GM21423 (cell line): ENCODE measurements at regions not wholly inside any gene's neighbourhood (a gene's known extent, or its start where the extent isn't known, plus 50 kb on each side); places are given as distances from the start of the nearest gene placed in this dataset.

Experiments
- ATAC-seq: cut with Tn5 transposase; IDR thresholded peaks from one replicate; pipeline ENCODE4 v1.9.1; 2021; ENCODE audit warnings: mild to moderate bottlenecking, moderate library complexity; ENCODE audit not compliant: unreplicated experiment

DNA sequence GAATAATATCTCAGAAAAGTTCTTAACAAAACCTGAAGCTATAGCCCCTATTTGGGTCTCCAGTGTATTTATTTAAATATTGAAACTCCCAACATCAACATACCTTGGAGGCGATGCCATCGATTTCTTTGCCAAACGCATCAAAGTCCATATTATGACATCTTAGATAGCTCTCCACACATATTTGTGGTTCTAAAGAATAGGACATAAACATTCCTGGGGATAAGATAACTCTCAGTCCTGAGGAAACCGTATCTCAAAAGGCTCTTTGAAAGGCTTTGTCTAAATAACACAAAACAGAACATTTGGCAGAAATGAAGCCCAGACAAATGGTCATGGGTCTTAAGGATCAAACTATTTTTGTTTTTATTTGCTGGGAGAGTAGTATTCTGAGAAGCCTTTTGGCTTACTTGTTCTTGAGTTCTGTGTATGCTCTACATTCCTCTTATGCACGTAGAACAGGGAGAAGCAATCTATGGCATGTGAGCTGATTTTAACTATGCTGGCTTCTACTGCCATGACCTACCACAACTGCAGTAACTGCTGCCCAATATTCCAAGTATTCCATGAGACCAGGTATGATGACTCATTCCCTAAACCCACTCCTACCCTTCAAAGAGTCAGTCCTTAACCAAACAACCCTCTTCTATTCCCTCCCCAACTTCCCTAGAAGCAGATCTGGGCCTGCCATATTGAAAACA, 279.0 kb upstream of the ZFHX3 start:
- no peak for ATAC-seq

DNA sequence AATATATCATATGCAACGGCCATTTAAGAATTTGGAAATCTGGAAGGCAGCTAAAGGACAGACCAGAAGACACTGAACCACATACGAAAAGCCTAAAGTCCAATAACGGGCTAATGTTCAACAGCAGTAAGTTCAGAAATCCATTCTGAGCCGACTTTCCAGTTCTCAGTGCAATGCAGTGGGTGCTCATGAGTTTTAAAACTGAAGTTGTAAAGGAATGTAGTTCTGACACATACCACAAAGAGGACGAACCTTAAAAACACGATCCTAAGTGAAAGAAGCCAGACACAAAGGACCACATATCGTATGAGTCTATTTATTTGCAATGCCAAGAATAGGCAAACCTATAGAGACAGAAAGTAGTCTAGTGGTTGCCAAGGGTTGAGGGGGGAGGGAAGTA, 278.3 kb upstream of the ZFHX3 start:
- no peak for ATAC-seq

- ATAC-seq, result no peak
Measured at GRCh38 chr16:73323880-73324279, 276.0 kb upstream of the ZFHX3 start.

DNA sequence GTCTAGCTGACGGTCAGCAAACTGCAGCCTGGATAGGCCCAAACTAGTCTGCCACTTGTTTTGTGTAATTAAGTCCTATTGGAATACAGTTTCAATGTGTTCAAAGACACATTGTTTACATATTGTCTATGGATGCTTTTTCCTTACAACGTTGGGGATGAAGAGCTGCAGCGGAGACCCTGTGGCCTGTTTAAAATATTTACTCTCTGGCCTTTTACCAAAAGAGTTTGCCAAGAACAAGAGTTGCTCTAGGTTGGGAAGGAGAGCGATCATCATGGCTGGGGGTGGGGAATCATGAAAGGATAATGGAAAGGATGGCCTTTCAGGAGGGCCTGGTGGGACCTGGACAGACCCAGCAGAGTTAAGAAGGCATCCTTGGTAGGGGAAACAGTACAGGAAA, 274.9 kb upstream of the ZFHX3 start:
- no peak for ATAC-seq

- ATAC-seq, result no peak
Measured at GRCh38 chr16:73321853-73322252, 273.9 kb upstream of the ZFHX3 start.

GRCh38 chr16:73319737-73320136, 271.8 kb upstream of the ZFHX3 start:
- no peak for ATAC-seq

- no peak for ATAC-seq
Measured at GRCh38 chr16:73319261-73319660, 271.3 kb upstream of the ZFHX3 start.

GRCh38 chr16:73317321-73317857, 269.5 kb upstream of the ZFHX3 start:
- no peak for ATAC-seq

DNA sequence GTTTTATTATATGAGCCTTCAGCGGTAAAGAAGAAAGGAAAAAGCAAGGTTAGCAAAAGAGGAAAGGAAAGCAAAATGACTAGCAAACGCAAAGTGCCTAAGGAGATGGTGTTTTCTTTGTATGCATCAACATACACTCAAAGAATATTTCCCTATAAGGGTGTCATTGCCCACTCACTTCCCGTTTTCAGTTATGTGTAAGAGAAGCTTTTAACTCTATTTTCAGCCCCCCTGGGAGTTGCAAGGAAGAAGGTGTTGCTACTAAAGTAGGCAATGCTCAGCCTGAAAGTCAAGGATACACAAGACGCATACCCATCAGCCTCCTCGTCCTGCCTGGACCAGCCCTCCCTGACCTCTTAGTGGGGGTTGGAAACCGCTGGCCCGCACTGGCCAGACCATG, 267.7 kb upstream of the ZFHX3 start:
- ATAC-seq, result peak; percentile 85

- ATAC-seq, result no peak
Measured at GRCh38 chr16:73313950-73314349, 266.0 kb upstream of the ZFHX3 start.

DNA sequence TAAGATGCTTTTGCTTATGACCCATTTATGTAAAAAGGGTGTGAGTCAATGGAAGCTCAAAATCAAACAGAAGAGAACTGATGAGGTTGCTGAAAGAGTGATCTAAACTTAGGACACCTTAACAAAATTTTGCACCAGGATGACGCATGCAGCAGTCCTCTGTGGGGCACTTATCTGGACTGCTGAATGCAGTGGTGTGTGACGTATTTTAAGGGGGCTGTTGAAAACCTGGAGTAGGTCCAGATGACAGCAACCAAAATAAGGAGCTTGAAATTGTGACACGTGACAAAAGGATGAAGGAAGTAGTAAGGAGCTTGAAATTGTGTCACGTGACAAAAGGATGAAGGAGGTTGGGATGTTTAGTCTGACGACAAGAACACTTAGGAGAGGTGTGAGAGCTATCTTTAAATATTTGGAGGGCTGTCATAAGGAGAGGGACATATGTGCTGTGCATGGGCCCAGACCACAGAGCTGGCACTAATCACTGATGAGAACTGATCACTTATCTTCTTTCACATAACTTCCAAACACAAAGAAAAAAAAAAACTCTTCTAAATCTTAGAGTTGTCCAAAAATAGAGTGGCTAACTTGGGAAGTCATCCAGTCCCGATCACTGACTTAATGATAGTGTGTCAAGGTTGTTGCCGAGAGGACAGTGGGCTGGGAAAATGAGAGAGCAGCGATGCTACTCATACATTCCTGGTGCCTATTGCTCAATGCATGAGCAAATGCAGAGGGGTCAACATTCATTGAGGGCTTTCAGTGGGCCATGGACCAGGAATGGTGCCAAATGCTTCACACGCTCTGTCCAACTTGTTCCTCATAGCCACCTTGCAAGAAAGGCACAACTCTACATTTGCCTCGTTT, 264.2 kb upstream of the ZFHX3 start:
- no peak for ATAC-seq

GRCh38 chr16:73308771-73309170, 260.8 kb upstream of the ZFHX3 start:
- ATAC-seq, result no peak

DNA sequence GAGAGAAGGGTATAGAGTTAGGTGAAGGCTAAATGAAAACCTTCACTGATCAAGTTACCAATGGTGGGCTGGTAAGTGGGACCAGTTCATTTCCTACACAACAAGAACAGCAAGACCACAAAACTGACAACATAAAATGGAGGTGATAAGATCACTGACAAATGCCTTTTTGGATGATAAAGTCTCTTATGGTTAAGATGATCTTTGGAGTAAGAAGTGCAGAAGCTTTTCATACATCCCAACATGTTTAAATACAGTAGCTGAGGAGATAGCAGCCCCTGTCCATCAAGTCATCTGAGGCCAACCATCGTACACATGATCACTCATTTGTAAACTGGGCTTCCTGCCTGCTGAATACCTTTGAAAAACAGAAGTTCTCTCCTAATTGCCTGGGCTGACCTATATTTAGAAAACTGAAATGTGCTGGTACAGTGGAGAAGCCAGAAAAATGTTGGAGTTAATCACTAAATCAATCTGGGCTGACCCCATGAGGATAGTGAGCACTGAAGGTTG, 259.0 kb upstream of the ZFHX3 start:
- no peak for ATAC-seq

GRCh38 chr16:73304008-73304774, 256.3 kb upstream of the ZFHX3 start:
- no peak for ATAC-seq

GRCh38 chr16:73302942-73303341, 255.0 kb upstream of the ZFHX3 start:
- no peak for ATAC-seq

- ATAC-seq, result no peak
Measured at GRCh38 chr16:73301984-73302383, 254.1 kb upstream of the ZFHX3 start.

- no peak for ATAC-seq
Measured at GRCh38 chr16:73299346-73299745, 251.4 kb upstream of the ZFHX3 start.

GRCh38 chr16:73298562-73298961, 250.6 kb upstream of the ZFHX3 start:
- no peak for ATAC-seq

- ATAC-seq, result no peak
Measured at GRCh38 chr16:73290258-73290657, 242.3 kb upstream of the ZFHX3 start.

DNA sequence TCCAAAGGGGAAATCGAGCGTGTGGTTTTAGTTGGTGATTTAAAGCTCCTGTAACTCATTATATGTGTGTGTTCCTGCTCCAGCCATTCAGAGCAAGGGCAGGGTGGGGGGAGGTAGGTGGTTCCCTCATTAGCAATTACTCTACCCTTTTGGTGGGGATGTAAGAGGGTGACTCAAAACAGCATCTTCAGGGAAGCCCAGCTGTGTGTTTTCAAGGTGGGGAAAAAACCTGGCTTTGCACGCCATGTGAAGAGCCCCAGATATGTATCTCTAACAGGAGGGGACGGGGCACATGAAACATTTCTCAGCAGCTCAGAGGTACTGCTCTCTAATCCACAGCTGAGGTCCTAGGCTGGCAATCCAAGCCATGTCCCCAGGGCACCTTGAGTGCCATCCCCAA, 241.3 kb upstream of the ZFHX3 start:
- peak; percentile 92 for ATAC-seq

GRCh38 chr16:73288520-73288919, 240.6 kb upstream of the ZFHX3 start:
- no peak for ATAC-seq
